Renal cortex interstitium (tissue), 11 donors: ENCODE measurements at regions not wholly inside any gene's neighbourhood (a gene's known extent, or its start where the extent isn't known, plus 50 kb on each side); places are given as distances from the start of the nearest gene placed in this dataset.
A peak's percentile ranks its signal among the peaks of the same experiment; 100 is the strongest.

Source experiments
- DNase-seq, 11 donors: peaks; one replicate each; pipeline ENCODE4 v3.0.0-alpha.2; 2013; ENCODE audit warnings: low read depth in 9 of 11, low spot score in 4 of 11; ENCODE audit errors: extremely low read depth in 1 of 11

GRCh38 chr21:31509194-31510017 is 150.1 kb upstream of the SOD1 start:
- DNase-seq, result no peak

GRCh38 chr21:31505975-31506374 is 153.5 kb upstream of the SOD1 start:
- DNase-seq, result no peak

- DNase-seq, result no peak
These were observed 155.6 kb upstream of the SOD1 start for GRCh38 chr21:31503939-31504338.

GRCh38 chr21:31503467-31503866 is 156.0 kb upstream of the SOD1 start:
- no peak for DNase-seq

- no peak for DNase-seq
These were observed 156.9 kb upstream of the SOD1 start for GRCh38 chr21:31502537-31503143.

- DNase-seq, result peak in 8 of 11 donors; percentile 30 to 75 (median 40)
These were observed 157.6 kb upstream of the SOD1 start for GRCh38 chr21:31501926-31502325.

- DNase-seq, result peak in 1 of 11 donors; percentile 52
These were observed 156.9 kb upstream of the TIAM1 start for GRCh38 chr21:31500982-31501381.

- DNase-seq, result no peak
These were observed 156.0 kb upstream of the TIAM1 start for GRCh38 chr21:31500071-31500470.

GRCh38 chr21:31498985-31499384 is 154.9 kb upstream of the TIAM1 start:
- DNase-seq, result no peak

- no peak for DNase-seq
These were observed 153.9 kb upstream of the TIAM1 start for GRCh38 chr21:31497914-31498313.

GRCh38 chr21:31493350-31493880 is 149.4 kb upstream of the TIAM1 start:
- DNase-seq, result no peak

GRCh38 chr21:31491617-31492016 is 147.6 kb upstream of the TIAM1 start:
- DNase-seq, result no peak

GRCh38 chr21:31490443-31490842 is 146.4 kb upstream of the TIAM1 start:
- DNase-seq, result no peak

GRCh38 chr21:31489726-31490125 is 145.7 kb upstream of the TIAM1 start:
- no peak for DNase-seq

GRCh38 chr21:31489014-31489413 is 145.0 kb upstream of the TIAM1 start:
- DNase-seq, result no peak

GRCh38 chr21:31484219-31484618 is 140.2 kb upstream of the TIAM1 start:
- DNase-seq, result no peak

- no peak for DNase-seq
These were observed 139.1 kb upstream of the TIAM1 start for GRCh38 chr21:31483146-31483545.

GRCh38 chr21:31482460-31482859 is 138.4 kb upstream of the TIAM1 start:
- no peak for DNase-seq

- DNase-seq, result no peak
These were observed 136.2 kb upstream of the TIAM1 start for GRCh38 chr21:31480228-31480627.

- no peak for DNase-seq
These were observed 135.7 kb upstream of the TIAM1 start for GRCh38 chr21:31479714-31480113.

- DNase-seq, result no peak
These were observed 135.2 kb upstream of the TIAM1 start for GRCh38 chr21:31479222-31479621.
